GM19455 (cell line): ENCODE measurements at regions not wholly inside any gene's neighbourhood (a gene's known extent, or its start where the extent isn't known, plus 50 kb on each side); places are given as distances from the start of the nearest gene placed in this dataset.
A peak's percentile ranks its signal among the peaks of the same experiment; 100 is the strongest.

Source experiments
- ATAC-seq: cut with Tn5 transposase; IDR thresholded peaks from one replicate; pipeline ENCODE4 v1.9.1; 2021; ENCODE audit not compliant: unreplicated experiment

DNA sequence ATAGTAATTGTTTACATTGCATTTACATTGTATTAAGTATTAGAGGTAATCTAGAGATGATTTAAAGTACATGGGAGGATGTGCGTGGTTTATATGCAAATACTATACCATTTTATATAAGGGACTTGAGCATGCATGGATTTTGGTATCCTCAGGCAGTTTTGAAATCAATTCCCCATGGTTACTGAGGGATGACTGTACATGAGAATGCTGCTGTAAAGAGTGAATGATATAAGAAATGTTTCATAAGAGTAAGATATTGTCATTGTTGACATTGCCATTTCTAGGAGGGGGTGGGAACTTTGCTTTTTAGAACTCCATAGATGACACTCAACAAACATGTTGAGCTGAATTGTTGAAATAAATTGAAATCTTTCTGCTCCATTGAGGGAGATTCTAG lies 185.0 kb downstream of the SEMA6A start:
- ATAC-seq = no peak

DNA sequence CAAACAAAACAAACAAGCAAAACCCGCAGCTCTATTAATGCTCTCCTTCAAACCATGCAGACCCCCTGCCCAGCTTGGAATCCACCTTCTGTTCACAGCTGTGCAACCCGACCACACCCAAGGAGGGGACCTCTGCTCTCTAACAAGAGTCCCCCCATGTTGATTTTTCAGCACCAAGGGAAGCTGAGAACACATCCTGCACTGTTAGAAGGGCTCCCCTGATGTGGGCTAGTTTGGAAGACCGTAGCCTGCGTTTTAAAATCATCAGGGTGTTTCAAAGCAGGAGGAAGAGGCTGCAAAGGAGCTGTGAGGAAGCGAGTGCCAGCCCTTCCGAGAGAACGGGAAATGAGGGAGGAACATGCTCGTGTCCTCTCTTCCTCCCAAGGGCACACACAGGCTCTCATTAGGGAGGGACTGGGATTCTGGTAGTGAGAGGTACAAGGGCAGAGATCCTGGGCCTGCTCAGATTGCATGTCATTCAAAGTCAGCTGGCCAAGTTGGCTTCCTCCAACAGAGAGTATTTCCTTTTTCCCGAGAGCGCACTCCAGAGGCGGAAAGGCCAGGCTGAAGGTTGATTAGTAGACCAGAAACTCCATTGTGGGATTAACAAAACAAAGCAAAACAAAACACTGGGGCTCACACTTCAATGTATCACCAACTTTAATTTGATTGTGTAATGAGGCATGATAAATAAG lies 185.9 kb downstream of the SEMA6A start:
- ATAC-seq = no peak

DNA sequence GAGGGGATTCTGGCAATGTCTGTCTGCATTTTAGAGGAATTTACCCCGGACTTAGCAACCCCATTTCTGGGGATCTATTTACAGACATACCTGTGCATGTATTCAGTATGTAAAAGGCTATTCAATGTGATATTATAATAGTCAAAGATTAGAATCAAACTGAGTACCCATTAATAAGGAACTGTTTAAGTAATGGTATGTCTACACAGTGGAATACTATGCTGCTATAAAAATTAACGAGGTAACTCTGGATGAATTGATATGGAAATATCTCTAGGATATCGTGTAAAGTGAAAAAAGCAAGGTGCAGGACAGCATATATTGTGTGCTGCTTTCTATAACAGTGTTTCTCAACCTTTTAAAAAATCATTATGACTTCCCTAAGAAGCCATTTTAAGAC lies 186.9 kb downstream of the SEMA6A start:
- ATAC-seq = no peak

DNA sequence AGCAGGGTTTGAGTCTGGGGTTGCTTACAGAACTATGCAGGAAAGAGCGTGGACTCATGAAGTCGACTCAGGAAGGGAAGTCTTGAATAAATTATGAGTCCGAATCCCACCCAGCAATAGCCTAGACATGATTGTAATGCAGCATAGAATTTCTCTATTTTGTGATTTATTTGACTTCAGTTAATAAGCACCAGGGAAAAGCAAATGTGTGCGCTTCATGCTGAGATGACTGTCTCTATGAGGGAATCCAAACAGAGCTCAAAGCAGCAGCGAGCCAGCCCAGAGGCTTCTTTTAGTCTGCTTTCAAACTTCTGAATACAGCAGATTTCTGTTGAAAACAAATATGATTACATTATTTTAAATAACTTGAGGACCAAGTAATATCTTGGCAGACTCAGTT lies 188.0 kb downstream of the SEMA6A start:
- no peak for ATAC-seq

DNA sequence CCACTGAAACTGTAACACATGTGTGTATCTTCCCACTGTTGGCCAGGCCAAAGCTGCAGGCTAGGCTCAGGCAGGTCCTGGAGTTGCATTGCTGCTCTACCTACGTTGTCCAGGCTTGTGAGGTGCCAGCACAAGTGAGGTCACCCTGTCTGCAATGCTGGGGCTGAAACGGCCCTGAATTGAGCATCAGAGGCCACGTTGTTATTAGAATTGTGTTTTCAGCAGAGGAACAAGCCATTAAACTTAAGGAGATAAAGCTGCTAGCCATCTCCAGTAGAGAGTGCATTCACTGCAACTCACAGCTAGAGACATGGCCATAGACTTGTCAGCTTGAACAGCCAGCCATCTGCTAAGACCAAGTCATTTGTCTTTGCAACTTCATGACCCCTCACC lies 191.8 kb downstream of the SEMA6A start:
- ATAC-seq = no peak

DNA sequence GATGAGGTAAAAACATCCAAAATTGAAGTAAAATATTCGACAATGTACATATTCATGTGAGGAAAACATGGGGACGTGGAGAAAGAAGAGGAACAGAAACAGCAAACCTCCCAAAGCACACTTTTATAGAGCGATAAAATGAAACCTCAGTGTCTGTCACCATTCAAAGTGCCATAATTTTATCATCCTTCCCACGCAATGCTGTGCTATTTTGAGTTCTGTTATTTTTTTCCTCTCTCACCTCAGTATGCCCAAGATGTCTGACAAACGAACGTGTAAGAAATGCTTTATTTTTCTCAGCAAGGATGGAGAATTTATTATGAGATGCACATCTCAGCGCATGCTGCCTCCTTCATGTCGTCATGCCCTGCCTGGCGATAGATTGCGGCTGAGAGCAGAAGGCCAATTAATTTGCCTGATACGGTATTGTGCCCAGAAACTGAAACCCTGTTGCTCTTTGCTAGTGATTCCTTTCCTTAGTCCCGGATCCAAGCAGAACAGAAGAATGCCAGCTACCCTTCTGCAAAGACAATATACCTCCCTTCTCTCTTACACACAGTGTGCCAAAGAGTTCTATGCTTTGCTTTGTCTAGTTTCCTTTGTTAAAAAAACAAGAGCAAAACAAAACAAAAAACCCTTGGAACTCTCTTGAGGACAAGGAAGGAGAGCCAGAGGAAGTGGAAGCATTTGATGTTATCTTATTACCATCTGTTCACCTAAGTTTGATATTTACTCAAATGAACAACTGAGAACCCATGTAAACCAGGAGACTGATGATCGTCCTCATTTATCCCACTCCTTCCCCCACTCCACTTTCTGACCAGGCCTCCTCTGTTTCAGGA lies 192.4 kb downstream of the SEMA6A start:
- no peak for ATAC-seq

DNA sequence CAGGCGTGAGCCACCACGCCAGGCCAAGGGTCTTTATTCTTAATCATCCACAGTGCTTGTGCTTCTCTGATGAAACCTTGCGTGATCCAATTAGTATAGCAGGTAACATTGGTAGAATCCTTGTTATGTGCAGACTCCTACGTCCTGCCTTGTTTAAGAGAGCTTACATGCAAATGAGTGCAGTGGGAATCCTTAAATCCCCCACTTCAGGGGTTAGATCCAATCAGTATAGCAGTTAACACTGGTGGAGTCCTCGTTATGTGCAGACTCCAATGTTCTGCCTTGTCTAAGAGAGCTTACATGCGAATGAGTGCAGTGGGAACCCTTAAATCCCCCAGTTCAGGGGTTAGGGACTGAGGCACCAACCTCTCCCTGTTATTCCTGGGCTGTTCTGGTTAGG lies 193.4 kb downstream of the SEMA6A start:
- no peak for ATAC-seq

DNA sequence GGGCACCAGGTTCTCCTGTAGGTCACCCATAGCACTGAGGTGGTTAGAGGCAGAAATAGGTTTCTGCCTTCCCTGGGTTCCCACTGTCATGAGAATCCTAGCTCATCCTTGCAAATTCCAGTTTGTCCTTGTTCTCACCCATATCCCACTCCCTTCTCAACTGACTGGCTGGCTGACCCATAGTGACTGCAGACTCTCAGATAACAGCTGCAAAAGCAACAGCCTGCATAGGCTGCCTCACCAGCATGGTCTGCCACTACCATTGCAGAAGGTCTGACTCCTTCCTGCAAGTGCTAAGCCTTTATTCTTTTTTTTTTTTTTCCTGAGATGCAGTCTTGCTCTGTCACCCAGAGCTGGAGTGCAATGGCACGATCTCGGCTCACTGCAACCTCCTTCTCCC lies 194.0 kb downstream of the SEMA6A start:
- no peak for ATAC-seq

DNA sequence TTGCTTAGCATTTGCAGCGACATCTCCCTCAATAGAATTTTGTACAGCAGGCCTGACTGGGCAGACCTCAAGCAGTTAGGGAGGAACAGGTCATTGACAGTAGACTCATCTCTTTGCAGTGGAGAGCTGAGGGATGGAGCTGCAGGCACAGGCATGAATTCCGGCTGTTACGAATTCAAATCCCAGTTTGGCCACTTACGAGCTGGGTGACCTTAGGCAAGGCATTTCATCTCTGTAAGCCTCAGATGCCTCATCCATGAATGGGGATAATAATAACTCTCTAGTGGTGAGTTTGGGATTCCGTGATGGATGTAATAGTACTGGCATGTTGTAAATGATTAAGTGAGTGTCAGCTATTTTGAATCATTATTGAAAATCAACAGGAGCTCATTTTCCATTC lies 195.3 kb downstream of the SEMA6A start:
- ATAC-seq = no peak

DNA sequence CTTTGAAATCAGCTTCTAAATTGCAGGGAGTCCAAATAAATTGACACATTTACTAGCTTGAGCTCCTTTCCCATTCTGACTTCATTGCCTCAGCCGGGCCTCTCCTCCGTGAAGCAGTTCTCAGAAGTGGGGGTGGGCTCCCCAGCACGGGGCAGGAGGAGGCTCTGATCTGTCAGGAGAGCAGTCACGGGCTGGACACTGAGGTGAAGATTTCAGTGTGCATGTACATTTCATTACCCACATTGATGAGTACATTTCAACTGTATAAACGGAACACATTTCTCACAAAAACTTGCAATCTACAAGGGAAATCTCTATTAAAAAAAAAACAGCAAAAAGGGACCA lies 195.9 kb downstream of the SEMA6A start:
- ATAC-seq = no peak

DNA sequence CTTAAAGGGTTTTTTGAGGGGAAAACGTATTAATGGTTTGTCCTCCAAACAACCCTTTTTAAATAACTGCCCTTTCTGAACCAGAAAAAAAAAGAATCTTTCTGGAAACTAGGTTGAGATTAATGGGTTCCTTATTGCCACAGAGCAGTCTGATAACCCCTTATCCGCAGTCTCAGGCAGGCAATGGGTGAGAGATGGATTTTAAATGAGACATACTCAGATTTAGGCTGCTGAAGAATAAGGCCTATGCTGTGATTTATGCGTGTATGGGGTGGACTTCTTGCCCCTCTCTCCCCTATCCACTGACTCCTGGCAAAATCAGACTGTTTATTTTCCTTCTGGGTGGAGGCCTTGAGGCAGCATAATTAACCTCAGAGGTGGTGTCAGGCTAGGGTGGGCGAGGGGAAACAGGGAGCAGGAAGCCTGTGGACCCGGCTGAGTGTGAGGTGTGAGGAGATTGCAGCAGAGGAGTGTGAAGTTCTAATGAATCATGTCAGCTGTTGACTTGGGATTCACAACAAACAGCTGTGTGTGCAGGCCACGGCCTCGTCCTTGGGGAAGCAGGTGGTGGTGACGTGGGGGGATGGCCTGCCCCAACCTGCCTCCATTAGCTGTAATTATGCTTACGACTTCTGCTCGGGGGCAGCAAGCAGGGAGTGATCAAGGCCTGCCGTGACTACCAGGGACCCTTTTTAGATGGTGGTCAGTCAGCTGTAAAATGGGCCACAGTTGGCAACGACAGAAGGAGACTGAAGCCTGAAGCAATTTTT lies 196.4 kb downstream of the SEMA6A start:
- ATAC-seq = no peak

DNA sequence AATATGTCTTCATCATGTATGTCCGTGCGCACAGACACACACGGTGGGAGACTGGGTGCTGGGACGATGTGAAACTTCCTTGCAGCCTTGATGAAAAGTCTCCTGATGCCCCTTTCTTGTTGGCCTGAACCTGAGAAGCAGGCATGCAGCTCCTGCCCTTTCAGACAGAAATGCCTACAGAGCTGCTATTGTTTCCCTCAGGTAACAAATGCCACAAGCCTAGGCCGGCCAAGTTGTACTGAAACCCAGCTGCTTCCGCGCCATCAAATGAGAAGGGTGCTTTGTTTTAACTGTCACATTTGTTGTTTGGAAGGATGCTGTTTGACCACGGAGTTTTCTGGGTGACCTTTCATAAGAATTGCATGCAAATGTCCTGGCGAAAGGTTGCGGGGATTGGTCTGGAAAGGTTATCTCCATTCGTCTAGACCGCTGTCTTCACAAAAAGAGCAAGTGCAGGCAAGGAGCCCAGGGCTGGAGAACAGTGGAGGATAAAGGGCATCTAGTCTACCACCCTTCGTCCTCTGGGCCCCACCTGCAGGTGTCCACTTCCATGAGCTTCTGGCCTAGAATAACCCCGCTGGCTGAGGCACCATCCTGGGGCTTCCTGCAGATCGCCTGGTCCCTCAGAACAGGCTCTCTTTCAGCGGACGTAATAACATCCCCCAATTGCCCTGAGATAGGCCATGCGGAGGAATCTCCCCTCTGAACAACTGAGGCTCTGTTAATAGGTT lies 197.2 kb downstream of the SEMA6A start:
- no peak for ATAC-seq

DNA sequence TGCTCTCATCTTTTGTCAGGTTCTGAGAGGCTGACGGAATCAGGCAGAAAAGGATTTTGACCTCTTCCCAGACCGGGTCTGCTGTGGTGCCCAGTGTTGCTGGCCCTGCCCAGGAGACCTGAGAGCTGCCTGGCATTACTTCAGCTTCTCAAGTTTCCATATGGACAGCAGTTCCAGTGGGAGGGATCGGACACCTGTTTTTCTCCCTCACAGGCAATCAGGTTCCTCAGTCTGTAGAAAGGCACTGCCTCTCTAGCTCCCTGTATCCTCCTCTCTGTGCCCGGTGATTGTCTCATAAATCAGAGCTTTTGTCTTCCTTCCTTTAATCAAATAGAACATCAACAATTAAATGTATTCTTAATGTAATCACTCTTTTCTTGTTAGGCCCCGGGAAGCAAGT lies 198.7 kb downstream of the SEMA6A start:
- no peak for ATAC-seq

DNA sequence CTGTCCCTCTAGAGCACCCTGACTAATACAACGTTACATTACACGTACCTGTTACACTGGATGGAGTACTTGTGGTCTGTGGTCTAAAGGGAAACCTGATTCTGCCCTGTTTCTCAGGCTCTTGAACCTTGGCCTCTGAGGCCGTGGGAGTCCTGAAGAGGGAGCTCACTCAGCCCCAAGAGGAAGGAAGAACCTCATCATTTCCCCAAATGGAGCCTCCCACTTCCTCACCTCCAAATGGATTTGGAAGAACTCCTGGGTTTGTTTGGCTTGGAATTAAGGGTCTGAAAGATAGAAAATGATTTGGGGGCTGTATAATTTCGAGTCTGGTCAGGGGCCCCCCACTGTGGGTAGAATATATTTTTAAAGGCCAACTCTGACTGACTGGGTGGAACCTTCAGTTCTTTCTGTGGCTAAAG lies 200.2 kb downstream of the SEMA6A start:
- no peak for ATAC-seq

DNA sequence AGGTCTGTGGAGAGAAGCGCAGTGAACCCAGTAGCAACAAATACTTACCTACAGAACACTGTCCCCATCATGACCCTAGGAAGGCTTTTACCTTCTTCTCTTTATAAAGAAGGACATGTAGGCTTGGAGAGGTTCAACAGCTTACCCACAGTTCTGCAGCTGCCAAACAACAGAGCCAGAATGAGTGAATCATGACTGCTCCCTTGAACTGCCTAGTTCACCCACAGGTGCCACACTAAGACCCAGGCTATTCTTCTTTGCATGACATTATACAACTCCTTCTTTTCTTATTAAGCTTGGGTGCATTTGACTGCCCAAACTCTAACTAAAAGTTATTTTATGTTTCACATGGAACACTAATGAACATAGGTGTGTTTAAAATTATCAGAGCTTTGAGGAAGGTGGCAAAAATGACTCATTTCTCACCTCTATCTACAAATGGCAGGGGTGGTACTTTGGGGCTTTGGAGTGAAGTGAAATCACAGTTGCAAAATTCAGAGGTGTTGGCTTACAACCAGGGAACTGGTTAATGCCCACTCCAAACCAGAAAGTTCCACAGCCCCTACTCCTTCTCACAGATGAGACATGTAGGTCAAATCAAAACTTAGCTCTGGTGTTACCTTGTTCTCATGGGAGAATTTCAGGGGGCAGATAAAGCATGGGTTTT lies 201.6 kb downstream of the SEMA6A start:
- no peak for ATAC-seq

DNA sequence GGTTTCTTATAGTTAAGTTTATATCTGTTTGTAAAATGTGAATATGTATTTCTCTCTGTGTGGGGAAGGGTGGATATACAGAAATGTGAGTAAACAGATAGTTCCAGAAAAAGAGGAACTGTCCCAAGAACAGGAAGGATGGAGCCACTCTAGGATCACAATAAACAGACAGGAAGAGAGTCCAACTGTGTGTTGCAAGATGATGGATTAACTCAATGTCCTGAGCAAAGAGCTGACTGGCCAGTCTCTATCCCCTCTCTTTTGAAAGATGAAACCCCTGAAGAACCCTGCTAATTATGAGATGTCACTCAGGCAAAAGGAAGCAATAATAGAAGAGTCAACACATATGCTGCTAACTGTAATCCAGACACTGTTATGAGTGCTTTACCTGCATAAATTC lies 202.7 kb downstream of the SEMA6A start:
- no peak for ATAC-seq

DNA sequence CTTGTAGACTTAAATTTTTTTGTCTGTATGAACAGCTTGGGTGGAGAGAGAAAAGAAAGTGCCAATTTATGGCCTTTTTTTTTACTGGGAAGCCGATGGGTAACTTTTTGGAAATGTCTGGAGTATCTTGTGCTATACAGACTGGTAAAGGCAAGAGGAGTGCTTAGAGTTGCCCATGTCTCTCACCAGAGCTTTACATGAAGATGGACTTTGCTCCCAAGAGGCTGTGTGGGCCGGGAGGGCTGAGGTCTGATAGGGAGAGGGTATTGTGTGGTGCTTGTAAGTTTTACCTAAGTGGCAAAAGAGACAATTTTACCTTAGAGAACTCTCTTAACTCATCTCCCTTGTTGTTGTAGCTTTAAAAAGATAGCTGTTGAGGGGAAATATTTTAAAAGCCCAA lies 203.2 kb downstream of the SEMA6A start:
- no peak for ATAC-seq

DNA sequence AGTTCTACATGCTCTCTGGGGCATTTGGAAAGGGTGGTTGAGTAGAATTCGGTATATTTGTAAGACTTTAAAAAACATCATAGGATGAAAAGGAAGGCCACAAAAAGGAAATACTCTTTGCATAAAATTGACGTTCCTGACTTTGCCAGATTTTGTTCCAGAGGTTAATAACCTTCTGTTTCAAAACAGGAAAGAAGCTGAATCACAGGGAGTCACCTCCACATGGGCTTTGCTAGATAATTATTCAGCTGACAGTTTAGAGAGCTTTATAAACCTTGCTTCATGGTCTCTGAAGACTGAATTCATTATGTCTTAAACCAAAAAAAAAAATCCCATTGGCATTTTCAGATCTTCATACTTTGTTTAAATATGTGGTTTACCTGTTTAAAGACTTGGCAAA lies 203.7 kb downstream of the SEMA6A start:
- no peak for ATAC-seq

DNA sequence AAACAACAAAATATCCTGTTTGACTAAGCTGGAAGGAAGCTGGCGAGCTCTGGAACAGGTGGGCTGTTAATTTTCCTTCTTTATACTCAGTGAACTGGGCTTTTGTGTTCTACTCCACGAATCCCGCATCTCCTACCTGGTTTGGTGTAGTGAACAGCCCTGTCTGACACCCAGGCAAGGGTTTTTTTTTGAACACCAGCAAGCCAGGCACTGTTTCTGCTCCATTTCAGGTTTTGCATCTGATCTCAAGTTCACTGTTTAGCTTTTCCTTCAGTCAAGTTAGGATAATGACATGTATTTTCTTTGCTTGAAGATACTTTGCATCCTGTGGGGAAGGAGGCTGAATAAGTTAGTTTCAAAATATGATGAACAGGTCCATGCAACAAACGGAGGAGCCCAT lies 204.5 kb downstream of the SEMA6A start:
- ATAC-seq = no peak

DNA sequence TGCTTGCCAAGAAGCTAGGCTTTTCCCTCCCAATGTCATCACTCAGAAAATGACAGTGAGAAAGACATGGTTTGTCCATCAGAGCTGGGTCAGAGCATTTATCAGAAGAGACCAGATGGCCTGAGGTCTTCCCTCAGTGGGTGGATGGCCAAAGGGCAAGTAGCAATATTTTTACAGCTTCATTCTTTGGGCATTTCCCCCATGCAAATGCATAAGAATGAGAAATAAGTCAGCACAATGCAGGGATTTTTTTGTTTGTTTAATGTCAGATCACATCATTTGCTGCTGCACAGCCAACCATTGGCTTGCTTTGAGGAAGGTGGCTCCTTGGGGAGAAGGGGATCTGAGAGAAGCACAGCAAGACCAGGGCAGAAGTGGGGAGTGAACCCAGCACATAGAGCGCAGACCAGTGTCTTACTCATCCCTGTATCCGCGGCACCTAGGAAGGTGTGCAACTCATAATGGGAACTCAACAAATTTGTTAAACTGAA lies 209.6 kb downstream of the SEMA6A start:
- ATAC-seq = peak; percentile 70

DNA sequence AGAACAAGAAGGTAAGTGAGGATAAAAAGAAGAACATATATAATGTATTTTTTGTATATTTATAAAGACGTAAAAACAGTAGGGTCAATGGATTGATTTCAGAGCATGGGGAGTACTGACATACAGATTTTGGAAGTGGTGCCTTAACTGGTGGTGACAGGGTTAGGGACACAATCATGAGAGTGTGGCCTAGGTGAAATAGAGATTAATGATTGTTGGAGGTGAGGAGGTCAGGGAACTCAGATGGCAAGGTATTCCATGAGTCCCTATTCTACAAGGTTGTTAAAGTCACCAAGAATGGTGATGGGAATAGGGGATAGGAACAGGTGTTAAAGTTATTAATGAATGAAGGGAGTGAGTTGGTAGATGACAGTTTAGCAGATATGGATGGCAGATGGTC lies 210.8 kb downstream of the SEMA6A start:
- no peak for ATAC-seq
